ENCODE measurements at regions not wholly inside any gene's neighbourhood (a gene's known extent, or its start where the extent isn't known, plus 50 kb on each side); places are given as distances from the start of the nearest gene placed in this dataset.

DNA sequence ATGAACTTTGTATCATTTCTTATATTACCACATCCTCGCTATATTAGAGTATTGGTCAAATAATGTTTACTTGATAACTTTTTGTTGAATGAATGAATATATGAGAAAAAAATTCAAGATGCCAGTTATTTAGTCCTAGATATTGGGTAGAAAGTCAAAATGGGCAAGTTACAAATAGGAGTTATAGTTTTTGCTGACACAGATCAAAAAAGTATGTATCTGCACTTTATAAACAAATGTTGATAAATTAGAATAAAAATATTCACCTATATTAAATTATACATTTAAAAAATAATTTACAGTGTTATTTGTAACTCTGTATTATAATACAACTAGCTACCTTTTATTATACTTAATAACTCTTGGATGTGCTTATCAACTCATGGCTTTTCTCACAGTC, 57.8 kb upstream of the NDST4 start:
- DNase-seq (ENCODE audit: low spot score) (no peak), FAIRE-seq (no peak)

DNA sequence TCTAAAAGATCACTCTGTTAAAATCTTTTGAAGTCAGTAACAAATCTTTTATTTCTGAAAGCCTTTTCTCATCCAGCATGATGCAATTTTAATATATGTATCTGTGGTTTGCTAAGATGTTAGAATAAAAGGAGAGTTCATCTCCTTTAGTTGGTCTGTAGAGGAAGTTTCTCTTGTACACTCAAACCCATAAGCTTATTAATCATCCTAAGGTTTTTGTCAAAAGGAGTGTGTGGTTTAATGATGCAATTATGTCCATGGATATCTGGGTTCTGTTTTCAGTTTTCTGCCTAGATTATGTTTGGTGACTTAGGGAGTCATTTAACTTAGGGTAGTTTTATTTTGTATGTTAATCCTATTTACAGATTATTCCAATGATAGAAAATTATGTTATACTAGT, 52.1 kb upstream of the NDST4 start:
- DNase-seq (ENCODE audit: low spot score) (no peak), FAIRE-seq (no peak)

Data from RCC 7860 (cell line).